Brain microvascular endothelial cell (primary cell): ENCODE measurements at regions not wholly inside any gene's neighbourhood (a gene's known extent, or its start where the extent isn't known, plus 50 kb on each side); places are given as distances from the start of the nearest gene placed in this dataset.

ENCODE experiments used
- DNase-seq: peaks from one replicate; pipeline ENCODE4 v3.0.0-alpha.2; 2020
- H3K27ac ChIP-seq: fragments of 250-450 bp; sonication (Bioruptor Pico); 2 replicates; pipeline ENCODE4 v1.5.1; 2020; ENCODE audit warnings: mild to moderate bottlenecking, moderate library complexity
- H3K27me3 ChIP-seq: fragments of 250-450 bp; sonication (Bioruptor Pico); replicated peaks from 2 replicates; pipeline ENCODE4 v1.5.1; 2020; ENCODE audit warnings: mild to moderate bottlenecking
- H3K36me3 ChIP-seq: fragments of 250-450 bp; sonication (Bioruptor Pico); replicated peaks from 2 replicates; pipeline ENCODE4 v1.5.1; 2020; ENCODE audit warnings: mild to moderate bottlenecking
- H3K4me3 ChIP-seq: 2 replicates; pipeline ENCODE4 v1.5.1; 2011; ENCODE audit warnings: low read depth, mild to moderate bottlenecking, control low read depth, low read length, moderate library complexity
- CTCF ChIP-seq: IDR thresholded peaks from 2 replicates; pipeline ENCODE4 v1.5.1; 2011; ENCODE audit warnings: low read depth, mild to moderate bottlenecking, moderate library complexity, low read length, control low read depth, inconsistent platforms; ENCODE audit errors: missing control alignments
- in situ Hi-C: cut with HindIII; loops from 2 replicates; pipeline ENCODE4 v1.10.0; 2017; ENCODE audit warnings: low sequenced_read_pairs, low pct_ligation_motif_present

- no peak for DNase-seq
- no peak overlapping the region for H3K27ac ChIP-seq
- H3K27me3 ChIP-seq, result no peaks in the 10 kb centered on the region
- in situ Hi-C loops, result no loop called here
- no peak overlapping the region for H3K4me3 ChIP-seq
- no peaks in the 10 kb centered on the region for H3K36me3 ChIP-seq
- TF ChIP-seq CTCF, result no peak
Measured at GRCh38 chr5:39943811-39944210, 519.0 kb upstream of the DAB2 start.

GRCh38 chr5:39942606-39943005 is 517.8 kb upstream of the DAB2 start:
- no peak for DNase-seq
- in situ Hi-C loops, result no loop called here
- Histone ChIP-seq H3K27me3 (no peaks in the 10 kb centered on the region), H3K4me3 (no peak overlapping the region), H3K27ac (no peak overlapping the region), H3K36me3 (no peaks in the 10 kb centered on the region)
- TF ChIP-seq CTCF, result no peak

GRCh38 chr5:39941416-39941815 is 516.6 kb upstream of the DAB2 start:
- TF ChIP-seq CTCF, result no peak
- H3K36me3 ChIP-seq, result no peaks in the 10 kb centered on the region
- no peak overlapping the region for H3K4me3 ChIP-seq
- H3K27ac ChIP-seq, result no peak overlapping the region
- in situ Hi-C loops, result no loop called here
- H3K27me3 ChIP-seq, result no peaks in the 10 kb centered on the region
- DNase-seq, result no peak

- no peaks in the 10 kb centered on the region for H3K36me3 ChIP-seq
- H3K27ac ChIP-seq, result no peak overlapping the region
- H3K27me3 ChIP-seq, result no peaks in the 10 kb centered on the region
- H3K4me3 ChIP-seq, result no peak overlapping the region
- DNase-seq, result no peak
- in situ Hi-C loops, result no loop called here
- no peak for TF ChIP-seq CTCF
Measured at GRCh38 chr5:39934830-39935229, 510.1 kb upstream of the DAB2 start.

- in situ Hi-C loops, result no loop called here
- DNase-seq, result no peak
- no peak overlapping the region for H3K27ac ChIP-seq
- no peak overlapping the region for H3K4me3 ChIP-seq
- no peaks in the 10 kb centered on the region for H3K27me3 ChIP-seq
- no peak for TF ChIP-seq CTCF
- no peaks in the 10 kb centered on the region for H3K36me3 ChIP-seq
Measured at GRCh38 chr5:39933061-39933460, 508.3 kb upstream of the DAB2 start.

- no peak for TF ChIP-seq CTCF
- Histone ChIP-seq H3K27ac (no peak overlapping the region), H3K27me3 (no peaks in the 10 kb centered on the region), H3K36me3 (no peaks in the 10 kb centered on the region), H3K4me3 (no peak overlapping the region)
- DNase-seq, result no peak
- in situ Hi-C loops, result no loop called here
Measured at GRCh38 chr5:39928709-39929108, 503.9 kb upstream of the DAB2 start.
